ENCODE measurements at regions not wholly inside any gene's neighbourhood (a gene's known extent, or its start where the extent isn't known, plus 50 kb on each side); places are given as distances from the start of the nearest gene placed in this dataset.

GRCh38 chrY:15510288-15510687, 986.0 kb downstream of the NLGN4Y start:
- Mint-ChIP-seq H3K36me3 (ENCODE audit: low read depth) (no peaks in the 10 kb centered on the region), H3K27ac (no peak overlapping the region), H3K4me1 (no peaks in the 10 kb centered on the region), H3K4me3 (no peak overlapping the region), H3K9me3 (no peaks in the 10 kb centered on the region), H3K27me3 (no peaks in the 10 kb centered on the region)
- no peak for ATAC-seq (replicated peaks)

- H3K27ac Mint-ChIP-seq, result no peak overlapping the region
- no peaks in the 10 kb centered on the region for H3K9me3 Mint-ChIP-seq
- no peaks in the 10 kb centered on the region for H3K4me1 Mint-ChIP-seq
- H3K27me3 Mint-ChIP-seq, result no peaks in the 10 kb centered on the region
- no peak overlapping the region for H3K4me3 Mint-ChIP-seq
- no peaks in the 10 kb centered on the region for H3K36me3 Mint-ChIP-seq (ENCODE audit: low read depth)
- no peak for ATAC-seq (replicated peaks)
These were observed 986.8 kb downstream of the NLGN4Y start for GRCh38 chrY:15510984-15511650.

GRCh38 chrY:15535131-15535530, 1010.8 kb downstream of the NLGN4Y start:
- Mint-ChIP-seq H3K36me3 (ENCODE audit: low read depth) (no peaks in the 10 kb centered on the region), H3K9me3 (no peaks in the 10 kb centered on the region), H3K4me1 (peaks cover 7% of the 10 kb centered on the region), H3K27me3 (peaks cover under 1% of the 10 kb centered on the region), H3K27ac (peak overlapping the region; percentile 92), H3K4me3 (no peak overlapping the region)
- peak; percentile 51 for ATAC-seq (replicated peaks)

GRCh38 chrY:15535784-15536511, 1011.6 kb downstream of the NLGN4Y start:
- H3K36me3 Mint-ChIP-seq (ENCODE audit: low read depth), result no peaks in the 10 kb centered on the region
- no peaks in the 10 kb centered on the region for H3K27me3 Mint-ChIP-seq
- peak; percentile 97 for ATAC-seq (replicated peaks)
- H3K27ac Mint-ChIP-seq, result peak overlapping the region; percentile 92
- H3K4me3 Mint-ChIP-seq, result peak overlapping the region; percentile 39
- H3K4me1 Mint-ChIP-seq, result peaks cover 7% of the 10 kb centered on the region
- H3K9me3 Mint-ChIP-seq, result no peaks in the 10 kb centered on the region

GRCh38 chrY:15540516-15540915, 1016.2 kb downstream of the NLGN4Y start:
- H3K9me3 Mint-ChIP-seq, result no peaks in the 10 kb centered on the region
- H3K36me3 Mint-ChIP-seq (ENCODE audit: low read depth), result no peaks in the 10 kb centered on the region
- ATAC-seq (replicated peaks), result no peak

GRCh38 chrY:15546177-15546754, 1021.9 kb downstream of the NLGN4Y start:
- Mint-ChIP-seq H3K27ac (no peak overlapping the region), H3K4me1 (no peaks in the 10 kb centered on the region), H3K9me3 (no peaks in the 10 kb centered on the region), H3K4me3 (no peak overlapping the region), H3K27me3 (peaks cover 3% of the 10 kb centered on the region), H3K36me3 (ENCODE audit: low read depth) (no peaks in the 10 kb centered on the region)
- peak; percentile 71 for ATAC-seq (replicated peaks)

More at GRCh38 chrY:15540516-15540915, 1016.2 kb downstream of the NLGN4Y start:
- Mint-ChIP-seq H3K27ac (no peak overlapping the region), H3K4me3 (no peak overlapping the region), H3K4me1 (peaks cover 6% of the 10 kb centered on the region), H3K27me3 (peaks cover 3% of the 10 kb centered on the region)

- Mint-ChIP-seq H3K36me3 (ENCODE audit: low read depth) (no peaks in the 10 kb centered on the region), H3K9me3 (no peaks in the 10 kb centered on the region), H3K4me1 (no peaks in the 10 kb centered on the region), H3K27ac (no peak overlapping the region), H3K27me3 (no peaks in the 10 kb centered on the region), H3K4me3 (no peak overlapping the region)
- no peak for ATAC-seq (replicated peaks)
These were observed 1027.7 kb downstream of the NLGN4Y start for GRCh38 chrY:15552074-15552473.

GRCh38 chrY:15554991-15555390, 1030.7 kb downstream of the NLGN4Y start:
- Mint-ChIP-seq H3K9me3 (no peaks in the 10 kb centered on the region), H3K27ac (no peak overlapping the region), H3K27me3 (no peaks in the 10 kb centered on the region), H3K4me1 (no peaks in the 10 kb centered on the region), H3K4me3 (no peak overlapping the region), H3K36me3 (ENCODE audit: low read depth) (no peaks in the 10 kb centered on the region)
- no peak for ATAC-seq (replicated peaks)

GRCh38 chrY:15559169-15559568, 1034.8 kb downstream of the NLGN4Y start:
- Mint-ChIP-seq H3K36me3 (ENCODE audit: low read depth) (no peaks in the 10 kb centered on the region), H3K4me1 (no peaks in the 10 kb centered on the region), H3K27ac (no peak overlapping the region), H3K9me3 (no peaks in the 10 kb centered on the region), H3K4me3 (no peak overlapping the region), H3K27me3 (no peaks in the 10 kb centered on the region)
- ATAC-seq (replicated peaks), result no peak

- H3K36me3 Mint-ChIP-seq (ENCODE audit: low read depth), result no peaks in the 10 kb centered on the region
- H3K27me3 Mint-ChIP-seq, result no peaks in the 10 kb centered on the region
- no peak overlapping the region for H3K4me3 Mint-ChIP-seq
- H3K27ac Mint-ChIP-seq, result no peak overlapping the region
- no peaks in the 10 kb centered on the region for H3K9me3 Mint-ChIP-seq
- no peaks in the 10 kb centered on the region for H3K4me1 Mint-ChIP-seq
- no peak for ATAC-seq (replicated peaks)
These were observed 1036.5 kb downstream of the NLGN4Y start for GRCh38 chrY:15560840-15561239.

- Mint-ChIP-seq H3K36me3 (ENCODE audit: low read depth) (no peaks in the 10 kb centered on the region), H3K4me1 (no peaks in the 10 kb centered on the region), H3K27ac (no peak overlapping the region), H3K4me3 (no peak overlapping the region), H3K27me3 (no peaks in the 10 kb centered on the region), H3K9me3 (no peaks in the 10 kb centered on the region)
- no peak for ATAC-seq (replicated peaks)
These were observed 1037.4 kb downstream of the NLGN4Y start for GRCh38 chrY:15561501-15562289.

- no peak overlapping the region for H3K27ac Mint-ChIP-seq
- no peaks in the 10 kb centered on the region for H3K36me3 Mint-ChIP-seq (ENCODE audit: low read depth)
- no peak overlapping the region for H3K4me3 Mint-ChIP-seq
- ATAC-seq (replicated peaks), result no peak
- no peaks in the 10 kb centered on the region for H3K9me3 Mint-ChIP-seq
- no peaks in the 10 kb centered on the region for H3K27me3 Mint-ChIP-seq
- H3K4me1 Mint-ChIP-seq, result no peaks in the 10 kb centered on the region
These were observed 1053.6 kb downstream of the NLGN4Y start for GRCh38 chrY:15577886-15578285.

- ATAC-seq (replicated peaks), result no peak
- H3K9me3 Mint-ChIP-seq, result no peaks in the 10 kb centered on the region
- H3K4me3 Mint-ChIP-seq, result no peak overlapping the region
- H3K4me1 Mint-ChIP-seq, result no peaks in the 10 kb centered on the region
- no peaks in the 10 kb centered on the region for H3K36me3 Mint-ChIP-seq (ENCODE audit: low read depth)
- H3K27ac Mint-ChIP-seq, result no peak overlapping the region
- no peaks in the 10 kb centered on the region for H3K27me3 Mint-ChIP-seq
These were observed 1054.4 kb downstream of the NLGN4Y start for GRCh38 chrY:15578761-15579160.

GRCh38 chrY:15579245-15579644, 1054.9 kb downstream of the NLGN4Y start:
- Mint-ChIP-seq H3K9me3 (no peaks in the 10 kb centered on the region), H3K36me3 (ENCODE audit: low read depth) (no peaks in the 10 kb centered on the region), H3K27ac (no peak overlapping the region), H3K4me3 (no peak overlapping the region), H3K4me1 (no peaks in the 10 kb centered on the region), H3K27me3 (no peaks in the 10 kb centered on the region)
- no peak for ATAC-seq (replicated peaks)
